ENCODE measurements at regions not wholly inside any gene's neighbourhood (a gene's known extent, or its start where the extent isn't known, plus 50 kb on each side); places are given as distances from the start of the nearest gene placed in this dataset.

DNA sequence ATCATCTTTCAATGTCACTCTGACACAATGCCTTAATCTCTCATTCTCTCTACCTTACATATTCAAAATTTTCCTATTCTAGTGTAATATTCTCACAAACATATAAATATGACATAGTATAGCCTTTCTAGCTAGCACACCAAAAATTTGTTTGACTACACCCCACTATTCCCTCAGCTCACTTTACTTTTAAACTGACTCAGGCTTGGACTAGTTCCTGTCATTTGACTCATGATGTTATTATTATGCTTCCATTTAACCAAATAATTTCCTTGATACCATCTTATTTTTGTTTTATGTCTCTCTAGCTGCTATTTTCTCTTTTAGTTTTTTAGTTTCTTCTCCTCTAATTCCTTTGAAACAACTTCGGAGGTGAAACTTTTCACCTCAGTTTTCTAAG is 1745.6 kb upstream of the PCDH20 start:
- DNase-seq: no peak
- TF ChIP-seq GATA1 (IDR thresholded peaks at IDR 0.05; ENCODE audit: low read depth, low read length): no peak
- TF ChIP-seq POLR2A (IDR thresholded peaks at IDR 0.05; ENCODE audit: low read length): no peak

DNA sequence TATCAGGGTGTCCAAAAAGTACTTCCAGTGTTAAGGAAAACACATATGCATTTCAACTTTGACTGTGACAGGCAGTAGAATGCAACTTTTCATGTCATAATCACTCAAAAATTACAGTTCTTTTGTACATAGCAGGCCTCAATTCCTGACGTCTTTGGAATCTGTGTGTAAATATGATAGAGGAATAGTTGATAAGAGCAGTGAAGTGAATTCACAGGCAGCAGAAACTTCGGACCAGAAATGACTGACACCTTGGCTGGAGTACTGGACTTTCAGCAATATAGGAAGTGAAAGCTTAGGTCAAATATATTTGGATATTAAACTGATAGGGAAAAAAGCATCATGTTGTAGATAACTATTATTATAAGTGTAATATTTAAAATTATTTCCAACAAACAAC is 1741.2 kb upstream of the PCDH20 start:
- TF ChIP-seq POLR2A (IDR thresholded peaks at IDR 0.05; ENCODE audit: low read length): no peak
- TF ChIP-seq GATA1 (IDR thresholded peaks at IDR 0.05; ENCODE audit: low read depth, low read length): no peak
- DNase-seq: no peak

DNA sequence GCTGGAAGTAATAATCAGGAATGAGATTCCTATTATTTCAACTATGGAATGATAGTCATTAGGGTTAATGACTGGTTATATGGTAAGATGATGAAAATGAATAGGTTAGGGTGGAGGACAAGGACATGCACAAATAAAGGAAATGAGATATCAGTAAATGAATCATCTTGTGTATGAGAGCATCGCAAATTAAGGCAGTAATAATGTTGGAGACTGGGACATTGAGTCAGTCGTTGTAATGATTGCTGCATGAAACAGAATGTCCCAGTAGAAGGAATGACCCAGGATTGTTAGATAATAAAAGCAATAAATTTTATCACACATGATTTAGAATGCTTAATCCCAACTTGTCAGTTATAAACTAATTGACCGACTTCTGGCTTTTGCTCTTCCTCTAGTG is 1733.7 kb upstream of the PCDH20 start:
- no peak for DNase-seq
- TF ChIP-seq GATA1 (IDR thresholded peaks at IDR 0.05; ENCODE audit: low read depth, low read length): no peak
- TF ChIP-seq POLR2A (IDR thresholded peaks at IDR 0.05; ENCODE audit: low read length): no peak

DNA sequence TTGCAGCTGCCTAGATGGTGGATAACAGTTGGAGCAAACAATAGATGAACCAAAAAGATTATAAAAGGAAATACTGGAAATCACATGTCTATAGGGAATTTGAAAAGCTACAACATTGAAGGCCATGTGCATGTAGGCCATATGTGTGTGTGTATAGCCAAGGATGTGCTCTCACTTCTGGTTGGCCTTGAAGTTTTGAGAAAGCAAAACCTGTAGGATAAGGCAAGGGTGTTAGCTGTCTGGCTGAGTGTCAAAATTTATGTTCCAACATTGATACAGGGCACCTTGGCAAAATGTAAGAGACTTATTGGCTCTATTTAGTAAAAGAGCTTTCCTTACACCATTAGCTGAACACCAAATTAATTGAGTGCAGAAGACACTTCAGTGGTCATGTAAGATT is 1723.6 kb upstream of the PCDH20 start:
- TF ChIP-seq GATA1 (IDR thresholded peaks at IDR 0.05; ENCODE audit: low read depth, low read length) (no peak), POLR2A (IDR thresholded peaks at IDR 0.05; ENCODE audit: low read length) (no peak)
- no peak for DNase-seq

DNA sequence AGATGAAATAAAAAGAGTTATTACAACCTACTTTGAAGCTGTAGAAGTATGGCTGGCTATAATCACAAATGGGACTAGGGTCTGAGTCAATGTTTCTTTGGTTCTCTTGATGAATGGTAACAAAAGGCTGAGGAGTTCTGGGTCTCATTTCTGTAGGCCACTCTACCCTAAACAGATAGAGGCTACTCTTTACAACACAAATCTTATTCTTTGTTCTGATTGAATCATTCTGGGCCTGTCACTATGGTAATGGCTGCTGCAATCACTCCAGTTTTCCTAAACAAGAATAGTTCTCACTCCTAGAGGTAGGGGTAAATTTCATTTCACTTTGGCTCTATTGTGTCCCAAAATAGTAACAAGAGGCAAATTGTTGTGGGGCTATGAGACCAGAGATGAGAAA is 1714.3 kb upstream of the PCDH20 start:
- TF ChIP-seq POLR2A (IDR thresholded peaks at IDR 0.05; ENCODE audit: low read length) (no peak), GATA1 (IDR thresholded peaks at IDR 0.05; ENCODE audit: low read depth, low read length) (no peak)
- DNase-seq: no peak

DNA sequence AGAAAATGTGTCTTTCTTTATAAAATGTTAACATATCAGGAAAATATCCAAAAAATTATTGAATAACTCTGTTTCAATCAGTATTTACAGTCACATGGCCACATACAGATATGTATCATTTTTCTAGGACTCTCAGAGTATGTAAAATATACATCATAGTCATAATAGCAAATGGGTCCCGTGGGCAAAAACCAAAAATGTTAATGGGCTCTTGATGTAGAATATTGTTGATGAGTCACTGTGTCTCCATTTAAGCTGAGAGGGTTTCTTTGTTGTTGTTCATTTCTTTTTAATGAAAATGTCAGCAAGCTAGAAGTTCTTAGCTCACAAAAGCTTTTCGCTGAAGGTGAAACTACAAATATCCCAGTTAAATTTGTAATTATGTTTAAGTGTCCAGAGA is 1713.1 kb upstream of the PCDH20 start:
- TF ChIP-seq GATA1 (IDR thresholded peaks at IDR 0.05; ENCODE audit: low read depth, low read length) (no peak), POLR2A (IDR thresholded peaks at IDR 0.05; ENCODE audit: low read length) (no peak)
- DNase-seq: no peak

DNA sequence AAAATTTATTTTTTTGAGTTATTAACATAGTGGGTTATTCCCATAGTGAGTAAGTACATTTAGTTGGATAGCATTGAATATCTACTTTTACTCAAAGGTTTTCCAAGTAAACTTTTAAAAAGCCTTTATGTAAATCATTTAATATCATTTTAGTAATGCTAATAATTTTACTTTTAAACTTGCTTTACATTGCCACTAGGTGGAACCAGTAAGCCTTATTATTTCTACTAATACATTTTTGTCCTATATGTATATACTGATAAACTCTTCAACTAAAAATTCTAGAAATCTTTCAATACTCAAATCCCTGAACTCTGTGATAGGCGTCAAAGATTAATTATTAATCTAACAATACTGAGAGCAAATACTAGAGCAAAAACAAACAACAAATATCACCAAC is 1709.2 kb upstream of the PCDH20 start:
- DNase-seq: peak; percentile 1 to 6
- no peak for TF ChIP-seq POLR2A (IDR thresholded peaks at IDR 0.05; ENCODE audit: low read length)
- TF ChIP-seq GATA1 (IDR thresholded peaks at IDR 0.05; ENCODE audit: low read depth, low read length): no peak

DNA sequence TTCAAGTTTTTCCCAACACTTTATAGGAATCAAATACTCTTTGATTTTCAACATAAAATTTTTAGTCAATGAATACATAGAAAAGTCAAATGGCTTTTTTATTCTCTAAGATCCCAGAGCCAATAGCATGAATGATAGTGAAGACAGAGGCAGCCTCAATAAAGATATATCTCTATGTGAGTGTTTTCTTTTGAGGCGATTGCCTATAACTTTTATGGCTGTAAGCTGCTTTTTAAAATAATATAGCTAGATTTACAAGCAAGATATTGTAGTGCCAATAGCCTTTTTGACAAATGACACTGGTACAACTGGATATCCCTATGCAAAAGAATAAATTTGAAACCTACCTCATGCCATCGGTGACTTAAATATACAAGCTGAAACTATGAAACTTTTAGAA is 1705.2 kb upstream of the PCDH20 start:
- DNase-seq: no peak
- TF ChIP-seq POLR2A (IDR thresholded peaks at IDR 0.05; ENCODE audit: low read length) (no peak), GATA1 (IDR thresholded peaks at IDR 0.05; ENCODE audit: low read depth, low read length) (no peak)

DNA sequence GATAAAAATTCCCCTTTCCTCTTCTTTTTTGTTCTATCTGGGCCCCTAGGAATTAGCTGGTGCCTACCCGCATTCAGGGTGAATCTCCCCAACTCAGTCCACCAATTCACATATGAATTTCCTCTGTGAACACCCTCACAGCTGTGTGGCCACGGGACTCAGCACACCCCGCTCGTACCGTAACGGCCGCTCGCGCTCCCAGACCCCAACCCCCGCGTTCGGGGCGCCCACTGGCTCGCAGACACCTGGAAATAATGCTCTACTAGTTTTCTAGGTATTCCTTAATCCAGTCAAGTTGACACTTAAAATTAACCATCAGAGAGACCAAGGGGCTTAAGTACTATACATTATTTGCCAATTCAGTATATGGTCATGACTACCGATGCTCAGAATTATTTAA is 1702.1 kb upstream of the PCDH20 start:
- TF ChIP-seq GATA1 (IDR thresholded peaks at IDR 0.05; ENCODE audit: low read depth, low read length) (no peak), POLR2A (IDR thresholded peaks at IDR 0.05; ENCODE audit: low read length) (no peak)
- no peak for DNase-seq

DNA sequence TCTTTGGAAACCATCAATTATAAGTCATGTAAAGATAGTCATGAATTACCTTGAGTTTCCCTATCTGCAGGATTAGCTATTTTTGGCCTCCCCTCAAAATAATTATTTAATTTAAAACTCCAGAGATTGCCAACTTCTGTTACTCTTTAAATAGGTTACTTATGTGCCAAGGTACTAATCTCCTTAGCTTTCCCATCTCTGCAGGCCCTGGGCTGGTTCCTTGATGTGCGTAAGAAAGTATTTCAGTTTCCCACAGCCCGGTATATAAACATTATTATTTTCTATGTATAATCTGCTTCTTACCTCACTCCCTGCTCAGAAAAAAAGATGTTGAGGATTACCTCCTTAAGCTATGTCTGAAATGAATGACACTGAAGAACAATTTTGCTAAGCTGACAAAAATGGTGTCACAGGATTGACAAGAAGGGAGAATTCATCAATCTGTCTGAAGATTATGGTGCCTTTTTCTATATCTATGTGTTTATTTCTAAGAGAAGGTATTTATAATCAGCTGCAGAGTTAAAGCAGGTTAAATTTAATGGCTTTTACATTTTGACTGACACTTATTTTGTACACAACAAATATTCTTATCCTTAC is 1697.2 kb upstream of the PCDH20 start:
- DNase-seq: no peak
- TF ChIP-seq GATA1 (IDR thresholded peaks at IDR 0.05; ENCODE audit: low read depth, low read length): no peak
- TF ChIP-seq POLR2A (IDR thresholded peaks at IDR 0.05; ENCODE audit: low read length): no peak

DNA sequence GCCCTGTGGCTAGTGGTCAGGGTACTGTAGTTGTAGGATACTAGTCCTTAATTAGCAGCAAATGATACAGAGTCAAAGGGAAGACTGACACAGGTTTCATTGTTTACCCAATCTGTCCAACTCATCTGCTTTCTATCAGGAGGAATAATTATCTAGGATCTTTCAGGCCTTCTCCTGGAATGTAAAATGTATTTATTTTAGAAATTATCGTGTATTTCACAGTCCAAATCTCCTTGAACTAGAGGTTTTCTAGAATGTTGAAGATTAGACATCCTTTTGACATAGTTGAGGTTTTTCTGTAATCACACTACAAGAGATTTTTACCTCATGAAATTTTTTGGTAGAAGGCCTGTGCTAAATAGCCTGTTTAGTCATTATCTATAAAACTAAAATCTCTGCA is 1694.8 kb upstream of the PCDH20 start:
- DNase-seq: no peak
- TF ChIP-seq POLR2A (IDR thresholded peaks at IDR 0.05; ENCODE audit: low read length) (no peak), GATA1 (IDR thresholded peaks at IDR 0.05; ENCODE audit: low read depth, low read length) (no peak)

DNA sequence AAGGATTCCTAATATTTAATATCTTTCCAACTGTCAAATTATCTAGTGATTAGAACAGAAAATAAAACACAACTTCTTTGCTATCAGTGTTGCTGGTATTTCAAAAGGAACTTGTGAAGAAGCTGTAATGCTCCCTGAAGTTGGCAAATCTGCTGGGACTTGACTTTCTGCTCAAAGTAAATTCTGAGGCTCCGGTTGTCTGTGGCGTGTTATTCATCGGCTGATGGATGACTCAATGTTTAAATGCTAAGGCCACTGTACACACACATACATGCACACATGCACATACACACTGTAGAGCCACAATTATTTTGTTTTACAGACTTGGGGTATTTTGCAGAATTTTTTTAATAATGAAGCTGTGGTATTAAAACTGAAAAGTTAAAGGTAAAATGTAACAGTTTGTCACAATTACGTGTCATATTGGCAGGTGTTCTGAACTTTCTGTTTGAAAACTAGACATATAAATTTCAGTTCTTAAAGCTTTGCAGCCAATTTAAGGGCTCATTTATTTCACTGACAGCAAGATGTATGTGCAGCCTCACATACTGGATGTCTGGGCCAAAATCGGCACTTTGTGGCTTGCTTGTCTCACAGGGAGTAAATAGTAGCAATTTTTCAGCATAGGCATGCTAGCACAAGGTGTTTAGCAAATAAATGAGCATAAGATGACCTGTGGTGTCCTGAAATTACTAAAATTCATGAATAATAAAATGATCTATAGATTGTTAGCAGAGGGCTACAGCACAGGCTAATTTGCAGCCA is 1691.7 kb upstream of the PCDH20 start:
- DNase-seq: no peak
- TF ChIP-seq POLR2A (IDR thresholded peaks at IDR 0.05; ENCODE audit: low read length): no peak
- TF ChIP-seq GATA1 (IDR thresholded peaks at IDR 0.05; ENCODE audit: low read depth, low read length): no peak

DNA sequence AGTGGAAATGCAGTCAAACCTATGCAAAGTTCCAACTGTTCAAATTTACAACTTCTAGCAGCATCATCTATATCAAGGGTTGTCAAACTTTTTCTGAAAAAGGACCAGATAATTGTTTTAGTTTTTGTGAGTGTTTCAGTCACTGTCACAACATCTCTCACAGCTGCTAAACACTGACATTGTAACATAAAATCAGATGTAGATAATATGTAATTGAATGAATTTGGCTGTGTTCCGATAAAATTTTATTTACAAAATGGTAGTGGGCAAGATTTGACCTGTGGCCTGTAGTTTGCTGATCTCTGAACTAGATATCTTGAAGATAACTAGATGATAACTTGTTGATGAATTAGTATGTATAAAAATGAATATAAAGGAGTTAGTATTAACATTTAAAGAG is 1679.1 kb upstream of the PCDH20 start:
- no peak for TF ChIP-seq GATA1 (IDR thresholded peaks at IDR 0.05; ENCODE audit: low read depth, low read length)
- TF ChIP-seq POLR2A (IDR thresholded peaks at IDR 0.05; ENCODE audit: low read length): no peak
- no peak for DNase-seq

DNA sequence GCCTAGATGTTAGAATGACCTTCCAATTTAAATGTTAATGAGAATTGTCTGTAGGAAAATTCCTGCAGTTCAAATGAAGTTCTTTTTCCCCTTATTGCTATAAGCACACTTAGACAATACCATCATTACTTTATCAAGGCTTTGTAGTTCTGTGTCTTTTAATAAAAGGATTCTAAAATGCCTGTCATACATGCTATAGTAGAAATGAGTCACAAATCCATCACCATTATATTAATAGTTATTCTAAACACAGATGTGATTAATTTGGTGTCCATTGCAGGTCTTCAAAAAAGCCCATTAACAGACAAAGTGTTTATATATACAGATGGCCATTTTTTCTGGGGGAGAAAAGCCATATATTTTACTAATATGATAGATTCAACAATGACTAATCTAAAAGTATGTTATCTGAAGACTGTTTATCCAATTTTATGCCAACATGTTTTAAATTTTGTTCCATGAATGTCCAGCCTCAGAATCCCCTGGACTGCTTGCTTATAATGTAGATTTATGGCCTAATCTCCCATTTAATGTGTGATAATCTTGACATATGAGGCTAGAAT is 1678.3 kb upstream of the PCDH20 start:
- DNase-seq: no peak
- TF ChIP-seq GATA1 (IDR thresholded peaks at IDR 0.05; ENCODE audit: low read depth, low read length): no peak

DNA sequence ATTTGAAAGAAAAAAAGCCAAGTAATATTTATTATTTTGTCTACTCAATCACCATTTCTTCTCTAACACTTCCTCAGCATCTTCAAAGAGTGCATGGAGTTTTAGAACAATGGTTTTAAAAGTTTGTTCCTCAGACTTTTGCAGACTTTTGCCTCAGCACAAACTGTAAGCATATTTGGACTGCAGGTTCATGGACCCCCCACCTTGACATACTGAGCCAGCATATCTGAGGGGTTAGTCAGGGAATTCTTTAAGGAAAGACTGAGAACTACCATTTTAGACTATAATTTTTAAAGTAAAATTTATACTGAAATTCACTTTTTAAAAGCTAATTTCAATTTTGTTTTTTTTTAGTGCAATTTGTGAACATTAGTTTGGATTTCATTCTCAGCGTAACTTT is 1676.8 kb upstream of the PCDH20 start:
- DNase-seq: no peak
- TF ChIP-seq POLR2A (IDR thresholded peaks at IDR 0.05; ENCODE audit: low read length): no peak
- no peak for TF ChIP-seq GATA1 (IDR thresholded peaks at IDR 0.05; ENCODE audit: low read depth, low read length)
